Uterus (tissue), 3 donors: ENCODE measurements at regions not wholly inside any gene's neighbourhood (a gene's known extent, or its start where the extent isn't known, plus 50 kb on each side); places are given as distances from the start of the nearest gene placed in this dataset.

ENCODE experiments used
- DNase-seq, 2 donors: peaks; one replicate each; pipeline ENCODE4 v3.0.0-alpha.2; 2019 to 2020
- H3K27ac ChIP-seq, 2 donors: fragments of 200-600 bp; sonication (generic); 1 replicate in 1 of 2; 2 replicates in 1 of 2; pipeline ENCODE4 v1.5.1; 2016 to 2018
- H3K27me3 ChIP-seq, 2 donors: fragments of 200-600 bp; sonication (generic); one replicate each; pipeline ENCODE4 v1.5.1; 2018 to 2019; ENCODE audit warnings: control low read depth in 1 of 2
- H3K36me3 ChIP-seq, 2 donors: fragments of 200-600 bp; sonication (generic); one replicate each; pipeline ENCODE4 v1.5.1; 2019; ENCODE audit warnings: control low read depth in 1 of 2
- H3K4me1 ChIP-seq, 2 donors: fragments of 200-600 bp; sonication (generic); one replicate each; pipeline ENCODE4 v1.5.1; 2018 to 2019; ENCODE audit warnings: control low read depth in 1 of 2
- H3K4me3 ChIP-seq, 2 donors: fragments of 200-600 bp; sonication (generic); 1 replicate in 1 of 2; 2 replicates in 1 of 2; pipeline ENCODE4 v1.5.1; 2018 to 2019; ENCODE audit warnings: mild to moderate bottlenecking in 1 of 2
- H3K9me3 ChIP-seq, 2 donors: fragments of 200-600 bp; sonication (generic); one replicate each; pipeline ENCODE4 v1.5.1; 2019; ENCODE audit warnings: control low read depth in 1 of 2
- CTCF ChIP-seq, 4 experiments: fragments of 200-600 bp in 2 of 4; fragments of 450-650 bp in 2 of 4; sonication (generic) in 2 of 4; IDR thresholded peaks; one replicate each; pipeline ENCODE4 v1.5.1; 2016 to 2019; ENCODE audit warnings: antibody characterized with exemption in 4 of 4, mild to moderate bottlenecking in 2 of 4, moderate library complexity in 1 of 4
- POLR2A ChIP-seq, 2 donors: fragments of 450-650 bp; IDR thresholded peaks; one replicate each; pipeline ENCODE4 v1.6.1; 2016; ENCODE audit warnings: antibody characterized with exemption in 2 of 2, mild to moderate bottlenecking in 1 of 2, moderate library complexity in 1 of 2
- intact Hi-C: fragments of 100-400 bp; cut with DNase I; formaldehyde crosslinking; loops from one replicate; pipeline ENCODE4 v1.15.1; 2023; ENCODE audit warnings: low total_unique reads
- donor health status: DM: yes; HTN: yes; CAD: no.

GRCh38 chr4:13908455-13908854 lies 280.9 kb upstream of the BOD1L1 start:
- Histone ChIP-seq H3K4me1 (no peaks in the 10 kb centered on the region), H3K36me3 (no peaks in the 10 kb centered on the region), H3K27ac (no peak overlapping the region), H3K27me3 (no peaks in the 10 kb centered on the region), H3K9me3 (no peaks in the 10 kb centered on the region), H3K4me3 (no peak overlapping the region)
- DNase-seq: no peak
- intact Hi-C loops: no loop called here
- no peak for TF ChIP-seq CTCF (IDR thresholded peaks at IDR 0.05)
- no peak for TF ChIP-seq POLR2A (IDR thresholded peaks at IDR 0.05)

GRCh38 chr4:13910556-13910955 lies 283.0 kb upstream of the BOD1L1 start:
- TF ChIP-seq POLR2A (IDR thresholded peaks at IDR 0.05) (no peak), CTCF (IDR thresholded peaks at IDR 0.05) (no peak)
- Histone ChIP-seq H3K36me3 (no peaks in the 10 kb centered on the region), H3K9me3 (no peaks in the 10 kb centered on the region), H3K27me3 (no peaks in the 10 kb centered on the region), H3K27ac (no peak overlapping the region), H3K4me1 (no peaks in the 10 kb centered on the region), H3K4me3 (no peak overlapping the region)
- no peak for DNase-seq
- intact Hi-C loops: no loop called here

DNA sequence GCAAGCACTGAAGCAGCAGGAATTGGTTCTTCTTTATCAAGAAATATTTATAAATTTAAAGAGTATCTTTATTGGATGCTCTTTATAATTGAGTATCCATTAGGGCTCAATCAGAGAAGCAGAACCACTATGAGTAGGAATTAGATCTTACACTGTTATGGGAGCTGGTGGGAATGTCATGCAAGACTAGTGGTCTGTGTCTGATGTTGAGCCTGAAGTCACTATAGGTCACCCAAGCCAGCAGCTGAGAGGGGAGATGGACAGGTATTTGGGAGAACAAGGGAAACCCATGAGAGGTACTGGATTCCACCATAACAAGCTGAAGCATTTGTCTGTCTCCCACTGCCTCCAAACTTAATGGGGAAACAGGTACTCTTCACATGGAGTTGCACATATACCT lies 283.7 kb upstream of the BOD1L1 start:
- Histone ChIP-seq H3K27me3 (no peaks in the 10 kb centered on the region), H3K9me3 (no peaks in the 10 kb centered on the region), H3K36me3 (no peaks in the 10 kb centered on the region), H3K27ac (no peak overlapping the region), H3K4me3 (no peak overlapping the region), H3K4me1 (no peaks in the 10 kb centered on the region)
- intact Hi-C loops: no loop called here
- no peak for DNase-seq
- TF ChIP-seq CTCF (IDR thresholded peaks at IDR 0.05): no peak
- no peak for TF ChIP-seq POLR2A (IDR thresholded peaks at IDR 0.05)

- no peak overlapping the region for H3K4me3 ChIP-seq
- H3K27me3 ChIP-seq: no peaks in the 10 kb centered on the region
- H3K4me1 ChIP-seq: no peaks in the 10 kb centered on the region
- intact Hi-C loops: no loop called here
- TF ChIP-seq POLR2A (IDR thresholded peaks at IDR 0.05) (no peak), CTCF (IDR thresholded peaks at IDR 0.05) (no peak)
- no peaks in the 10 kb centered on the region for H3K36me3 ChIP-seq
- DNase-seq: no peak
- no peaks in the 10 kb centered on the region for H3K9me3 ChIP-seq
- H3K27ac ChIP-seq: no peak overlapping the region
These were observed 285.0 kb upstream of the BOD1L1 start for GRCh38 chr4:13912436-13912925.

- no peaks in the 10 kb centered on the region for H3K27me3 ChIP-seq
- H3K27ac ChIP-seq: no peak overlapping the region
- no peak overlapping the region for H3K4me3 ChIP-seq
- no peaks in the 10 kb centered on the region for H3K9me3 ChIP-seq
- intact Hi-C loops: no loop called here
- no peak for DNase-seq
- no peak for TF ChIP-seq CTCF (IDR thresholded peaks at IDR 0.05)
- no peak for TF ChIP-seq POLR2A (IDR thresholded peaks at IDR 0.05)
- H3K36me3 ChIP-seq: no peaks in the 10 kb centered on the region
- no peaks in the 10 kb centered on the region for H3K4me1 ChIP-seq
These were observed 285.4 kb upstream of the BOD1L1 start for GRCh38 chr4:13912966-13913365.
